Osteoblast (primary cell): ENCODE measurements at regions not wholly inside any gene's neighbourhood (a gene's known extent, or its start where the extent isn't known, plus 50 kb on each side); places are given as distances from the start of the nearest gene placed in this dataset.
A peak's percentile ranks its signal among the peaks of the same experiment; 100 is the strongest.

Experiments used
- DNase-seq: peaks from one replicate; pipeline ENCODE4 v3.0.0; 2011; ENCODE audit warnings: low spot score, mixed read lengths; ENCODE audit not compliant: insufficient read length; ENCODE audit errors: missing footprints
- H2AFZ ChIP-seq: 2 replicates; pipeline ENCODE4 v1.6.0; 2011; ENCODE audit warnings: mild to moderate bottlenecking, low read length
- H3K27ac ChIP-seq: 2 replicates; pipeline ENCODE4 v1.5.1; 2011; ENCODE audit warnings: mild to moderate bottlenecking, low read depth, low read length, moderate library complexity
- H3K27me3 ChIP-seq: 2 replicates; pipeline ENCODE4 v1.6.0; 2012; ENCODE audit warnings: mild to moderate bottlenecking, control low read depth, inconsistent platforms, low read length, moderate library complexity; ENCODE audit not compliant: insufficient read depth
- H3K36me3 ChIP-seq: 2 replicates; pipeline ENCODE4 v1.5.1; 2011; ENCODE audit warnings: mild to moderate bottlenecking, low read length, control low read depth, moderate library complexity; ENCODE audit not compliant: insufficient read depth
- H3K4me1 ChIP-seq: 2 replicates; pipeline ENCODE4 v1.5.1; 2011; ENCODE audit warnings: mild to moderate bottlenecking, low read length, control low read depth, moderate library complexity; ENCODE audit not compliant: insufficient read depth
- H3K4me2 ChIP-seq: 2 replicates; pipeline ENCODE4 v1.6.0; 2011; ENCODE audit warnings: mild to moderate bottlenecking, low read length; ENCODE audit not compliant: insufficient read depth
- H3K4me3 ChIP-seq: fragments of 200-600 bp; sonication (generic); 3 replicates; pipeline ENCODE4 v1.5.1; 2012; ENCODE audit warnings: mild to moderate bottlenecking, low read length, inconsistent platforms; ENCODE audit not compliant: insufficient read depth
- H3K79me2 ChIP-seq: 2 replicates; pipeline ENCODE4 v1.6.0; 2012; ENCODE audit warnings: mild to moderate bottlenecking, low read length, control low read depth, inconsistent platforms; ENCODE audit not compliant: insufficient read depth
- H3K9me3 ChIP-seq: 2 replicates; pipeline ENCODE4 v1.5.1; 2011; ENCODE audit warnings: low read depth, low read length, control low read depth
- H4K20me1 ChIP-seq: 2 replicates; pipeline ENCODE4 v1.6.0; 2012; ENCODE audit warnings: mild to moderate bottlenecking, low read length, control low read depth; ENCODE audit not compliant: insufficient read depth
- CTCF ChIP-seq: IDR thresholded peaks from 2 replicates; pipeline ENCODE4 v1.5.1; 2011; ENCODE audit warnings: mild to moderate bottlenecking, low read depth, low read length, moderate library complexity; ENCODE audit errors: extremely low read depth

GRCh38 chr4:126291886-126292285 lies 977.1 kb downstream of the FAT4 start:
- no peaks in the 10 kb centered on the region for H3K9me3 ChIP-seq
- no peaks in the 10 kb centered on the region for H3K36me3 ChIP-seq
- no peaks in the 10 kb centered on the region for H3K27me3 ChIP-seq
- TF ChIP-seq CTCF: no peak
- DNase-seq: no peak
- H3K27ac ChIP-seq: no peak overlapping the region
- no peak overlapping the region for H2AFZ ChIP-seq
- no peaks in the 10 kb centered on the region for H4K20me1 ChIP-seq
- no peak overlapping the region for H3K4me3 ChIP-seq
- H3K4me1 ChIP-seq: no peaks in the 10 kb centered on the region
- H3K4me2 ChIP-seq: no peak overlapping the region
- no peaks in the 10 kb centered on the region for H3K79me2 ChIP-seq

- no peaks in the 10 kb centered on the region for H3K27me3 ChIP-seq
- TF ChIP-seq CTCF: no peak
- H3K9me3 ChIP-seq: no peaks in the 10 kb centered on the region
- no peaks in the 10 kb centered on the region for H4K20me1 ChIP-seq
- DNase-seq: no peak
- no peaks in the 10 kb centered on the region for H3K79me2 ChIP-seq
- no peak overlapping the region for H2AFZ ChIP-seq
- H3K27ac ChIP-seq: no peak overlapping the region
- H3K4me2 ChIP-seq: no peak overlapping the region
- no peak overlapping the region for H3K4me3 ChIP-seq
- H3K4me1 ChIP-seq: no peaks in the 10 kb centered on the region
- no peaks in the 10 kb centered on the region for H3K36me3 ChIP-seq
Measured at GRCh38 chr4:126298271-126298670, 983.5 kb downstream of the FAT4 start.

- H3K4me3 ChIP-seq: no peak overlapping the region
- DNase-seq: peak; percentile 10
- no peaks in the 10 kb centered on the region for H4K20me1 ChIP-seq
- no peaks in the 10 kb centered on the region for H3K4me1 ChIP-seq
- H3K9me3 ChIP-seq: no peaks in the 10 kb centered on the region
- no peak overlapping the region for H3K4me2 ChIP-seq
- no peak for TF ChIP-seq CTCF
- no peaks in the 10 kb centered on the region for H3K27me3 ChIP-seq
- no peak overlapping the region for H3K27ac ChIP-seq
- no peaks in the 10 kb centered on the region for H3K36me3 ChIP-seq
- no peaks in the 10 kb centered on the region for H3K79me2 ChIP-seq
- H2AFZ ChIP-seq: peak overlapping the region; percentile 59
Measured at GRCh38 chr4:126306152-126306869, 991.6 kb downstream of the FAT4 start.

GRCh38 chr4:126318376-126318775 lies 1003.6 kb downstream of the FAT4 start:
- Histone ChIP-seq H3K4me2 (no peak overlapping the region), H3K4me3 (no peak overlapping the region), H4K20me1 (no peaks in the 10 kb centered on the region), H3K4me1 (no peaks in the 10 kb centered on the region), H3K27ac (no peak overlapping the region), H3K9me3 (no peaks in the 10 kb centered on the region), H3K36me3 (no peaks in the 10 kb centered on the region), H2AFZ (no peak overlapping the region), H3K79me2 (no peaks in the 10 kb centered on the region), H3K27me3 (no peaks in the 10 kb centered on the region)
- DNase-seq: no peak
- TF ChIP-seq CTCF: no peak
